Endothelial cell of umbilical vein (primary cell): ENCODE measurements at regions not wholly inside any gene's neighbourhood (a gene's known extent, or its start where the extent isn't known, plus 50 kb on each side); places are given as distances from the start of the nearest gene placed in this dataset.

Source experiments
- BruUV-seq: library from RNA; stranded (reverse); fragments of 400-500 nt; replicated peaks from 2 replicates; lab custom pipeline; 2021; lab: Mats Ljungman, UMichigan
- CTCF ChIA-PET: fragments of 300-600, 350-600 bp; sonication (Branson Sonifier 250); formaldehyde crosslinking; loops from one replicate; lab custom pipeline; 2021; ENCODE audit warnings: antibody characterized with exemption, inconsistent platforms; lab: Charles Lee
- POLR2A ChIA-PET: fragments of 300-600, 350-600 bp; sonication (Branson Sonifier 250); formaldehyde crosslinking; loops from one replicate; lab custom pipeline; 2021; ENCODE audit warnings: antibody characterized with exemption, inconsistent platforms; lab: Charles Lee
- DNase-seq: peaks from one replicate; pipeline ENCODE4 v3.0.0-alpha.2; 2011; ENCODE audit warnings: low read depth, low spot score
- FAIRE-seq: peaks from 2 replicates; lab custom pipeline; 2011; peaks lifted over from hg19 to GRCh38; lab: Jason Lieb, UNC
- H2AFZ ChIP-seq: 2 replicates; pipeline ENCODE4 v1.6.0; 2012; ENCODE audit warnings: low read depth, low read length, control low read depth, inconsistent platforms
- H3K27ac ChIP-seq: 2 replicates; pipeline ENCODE4 v1.5.1; 2011; ENCODE audit warnings: low read depth, mild to moderate bottlenecking, control low read depth, low read length, moderate library complexity; ENCODE audit not compliant: insufficient read depth
- H3K27me3 ChIP-seq, 2 experiments: 2 replicates each; pipeline versions ENCODE4 v1.6.0 to v1.6.1; 2011; ENCODE audit warnings: low read length in 2 of 2, mixed read lengths in 1 of 2; ENCODE audit not compliant: control insufficient read depth in 2 of 2, insufficient read depth in 2 of 2
- H3K36me3 ChIP-seq, 2 experiments: 2 replicates in 1 of 2; 3 replicates in 1 of 2; pipeline ENCODE4 v1.5.1; 2011; ENCODE audit warnings: low read length in 2 of 2, mild to moderate bottlenecking in 1 of 2, moderate library complexity in 1 of 2; ENCODE audit not compliant: control insufficient read depth in 2 of 2, insufficient read depth in 2 of 2; ENCODE audit errors: extremely low read depth in 1 of 2
- H3K4me1 ChIP-seq: 3 replicates; pipeline ENCODE4 v1.5.1; 2011; ENCODE audit warnings: mild to moderate bottlenecking, low read length; ENCODE audit not compliant: control insufficient read depth, insufficient read depth; ENCODE audit errors: extremely low read depth
- H3K4me2 ChIP-seq: 2 replicates; pipeline ENCODE4 v1.6.1; 2011; ENCODE audit warnings: low read length, control low read depth, mixed read lengths; ENCODE audit not compliant: insufficient read depth
- H3K4me3 ChIP-seq, 3 experiments: fragments of 200-600 bp in 1 of 3; sonication (generic), shearing (Covaris generic) in 1 of 3; replicated peaks in 1 of 3; 2 replicates each; pipeline ENCODE4 v1.5.1; 2011 to 2016; ENCODE audit warnings: control low read depth in 3 of 3, low read length in 3 of 3, mild to moderate bottlenecking in 2 of 3, inconsistent platforms in 1 of 3, low read depth in 1 of 3, moderate library complexity in 1 of 3; ENCODE audit not compliant: insufficient read depth in 1 of 3
- H3K79me2 ChIP-seq: 2 replicates; pipeline ENCODE4 v1.6.0; 2012; ENCODE audit warnings: low read length, inconsistent platforms; ENCODE audit not compliant: control insufficient read depth, insufficient read depth
- H3K9ac ChIP-seq: replicated peaks from 2 replicates; pipeline ENCODE3; 2011; ENCODE audit warnings: low read length, control low read depth; ENCODE audit not compliant: insufficient read depth; ENCODE audit errors: extremely low read depth
- H3K9me1 ChIP-seq: replicated peaks from 3 replicates; pipeline ENCODE4 v1.6.0; 2011; ENCODE audit warnings: mild to moderate bottlenecking, low read length; ENCODE audit not compliant: control insufficient read depth, insufficient read depth; ENCODE audit errors: extremely low read depth
- H3K9me3 ChIP-seq: replicated peaks from 2 replicates; pipeline ENCODE4 v1.5.1; 2012; ENCODE audit warnings: low read length, inconsistent platforms; ENCODE audit not compliant: control insufficient read depth, insufficient read depth
- H4K20me1 ChIP-seq: replicated peaks from 2 replicates; pipeline ENCODE3; 2011; ENCODE audit warnings: mild to moderate bottlenecking, low read length; ENCODE audit not compliant: control insufficient read depth, insufficient read depth; ENCODE audit errors: extremely low read depth
- EZH2 ChIP-seq: IDR thresholded peaks from 2 replicates; pipeline ENCODE4 v1.6.1; 2012; ENCODE audit warnings: borderline replicate concordance, low read depth, mild to moderate bottlenecking, moderate library complexity, low read length, inconsistent platforms; ENCODE audit not compliant: severe bottlenecking
- FOS ChIP-seq: IDR thresholded peaks from 2 replicates; pipeline ENCODE4 v1.6.1; 2011; ENCODE audit warnings: mild to moderate bottlenecking, low read length, moderate library complexity, borderline replicate concordance; ENCODE audit not compliant: insufficient read depth
- GATA2 ChIP-seq: IDR thresholded peaks from 2 replicates; pipeline ENCODE4 v1.7.0; 2011; ENCODE audit warnings: low read depth, mild to moderate bottlenecking, moderate library complexity, mixed read lengths, low read length; ENCODE audit not compliant: insufficient read length, insufficient read depth
- JUN ChIP-seq: IDR thresholded peaks from 2 replicates; pipeline ENCODE4 v1.6.1; 2011; ENCODE audit warnings: borderline replicate concordance, low read depth; ENCODE audit not compliant: insufficient read length, insufficient read depth
- MYC ChIP-seq: IDR thresholded peaks from one replicate; pipeline ENCODE4 v1.6.1; 2011; ENCODE audit warnings: mild to moderate bottlenecking, low read depth, low read length
- POLR2A ChIP-seq: IDR thresholded peaks from 2 replicates; pipeline ENCODE4 v1.6.1; 2012; ENCODE audit warnings: low read depth, mild to moderate bottlenecking, control low read depth, low read length
- POLR2AphosphoS5 ChIP-seq: IDR thresholded peaks from 2 replicates; pipeline ENCODE4 v1.6.1; 2012; ENCODE audit warnings: low read depth, mild to moderate bottlenecking, control low read depth, low read length, moderate library complexity; ENCODE audit not compliant: insufficient read depth
- dilution Hi-C: fragments of 300-500 bp; cut with MboI; formaldehyde crosslinking; loops from one replicate; pipeline ENCODE4 v1.15.0; 2019; ENCODE audit warnings: low sequenced_read_pairs; ENCODE audit not compliant: extremely low pct_ligation_motif_present
- intact Hi-C: fragments of 100-400 bp; cut with micrococcal nuclease; formaldehyde crosslinking; loops from one replicate; pipeline ENCODE4 v1.10.0; 2022
- TF ChIP-seq, protein P1 (sequence below), 2 donors: IDR thresholded peaks; 1 replicate in 1 of 2; 2 replicates in 1 of 2; pipeline ENCODE4 v1.5.1; 2011; ENCODE audit warnings: low read length in 2 of 2, mild to moderate bottlenecking in 2 of 2, moderate library complexity in 2 of 2, control low read depth in 1 of 2, inconsistent platforms in 1 of 2, low read depth in 1 of 2; ENCODE audit not compliant: insufficient read depth in 1 of 2; ENCODE audit errors: extremely low read depth in 1 of 2
- TF ChIP-seq, protein P2 (sequence below): IDR thresholded peaks from 2 replicates; pipeline ENCODE4 v1.6.1; 2011; ENCODE audit not compliant: insufficient read depth, insufficient read length

DNA sequence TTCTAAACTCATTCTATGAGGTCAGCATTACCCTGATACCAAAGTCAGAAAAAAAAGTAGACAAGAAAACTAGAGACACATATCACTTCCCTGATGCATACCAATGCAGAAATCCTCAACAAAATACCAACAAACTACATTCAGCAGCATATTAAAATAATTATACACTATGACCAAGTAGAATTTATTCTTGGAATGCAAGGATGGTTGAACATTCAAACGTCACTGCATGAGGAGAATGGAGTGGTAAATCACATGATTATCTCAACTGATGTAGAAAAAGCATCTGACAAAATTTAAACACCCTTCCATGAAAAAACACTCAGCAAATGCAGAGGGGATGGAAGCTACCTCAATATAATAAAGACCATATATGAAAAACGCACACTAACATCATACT is 155.0 kb upstream of the KCNJ18 start:
- Histone ChIP-seq H3K9me1 (no peaks in the 10 kb centered on the region), H2AFZ (no peak overlapping the region), H3K27me3 (no peaks in the 10 kb centered on the region), H3K36me3 (peaks cover 2 to 9% of the 10 kb centered on the region in 2 experiments), H3K27ac (no peak overlapping the region), H3K4me3 (no peak overlapping the region), H3K4me1 (no peaks in the 10 kb centered on the region), H3K79me2 (peaks cover 10% of the 10 kb centered on the region), H4K20me1 (no peaks in the 10 kb centered on the region), H3K4me2 (no peak overlapping the region), H3K9me3 (no peaks in the 10 kb centered on the region), H3K9ac (no peak overlapping the region)
- FAIRE-seq, result no peak
- no TSS peak for BruUV-seq
- intact Hi-C loops (no loop called here), dilution Hi-C loops (no loop called here)
- DNase-seq, result no peak
- ChIA-PET POLR2A (no interaction called here), CTCF (no interaction called here)
- TF ChIP-seq, protein P1, sequence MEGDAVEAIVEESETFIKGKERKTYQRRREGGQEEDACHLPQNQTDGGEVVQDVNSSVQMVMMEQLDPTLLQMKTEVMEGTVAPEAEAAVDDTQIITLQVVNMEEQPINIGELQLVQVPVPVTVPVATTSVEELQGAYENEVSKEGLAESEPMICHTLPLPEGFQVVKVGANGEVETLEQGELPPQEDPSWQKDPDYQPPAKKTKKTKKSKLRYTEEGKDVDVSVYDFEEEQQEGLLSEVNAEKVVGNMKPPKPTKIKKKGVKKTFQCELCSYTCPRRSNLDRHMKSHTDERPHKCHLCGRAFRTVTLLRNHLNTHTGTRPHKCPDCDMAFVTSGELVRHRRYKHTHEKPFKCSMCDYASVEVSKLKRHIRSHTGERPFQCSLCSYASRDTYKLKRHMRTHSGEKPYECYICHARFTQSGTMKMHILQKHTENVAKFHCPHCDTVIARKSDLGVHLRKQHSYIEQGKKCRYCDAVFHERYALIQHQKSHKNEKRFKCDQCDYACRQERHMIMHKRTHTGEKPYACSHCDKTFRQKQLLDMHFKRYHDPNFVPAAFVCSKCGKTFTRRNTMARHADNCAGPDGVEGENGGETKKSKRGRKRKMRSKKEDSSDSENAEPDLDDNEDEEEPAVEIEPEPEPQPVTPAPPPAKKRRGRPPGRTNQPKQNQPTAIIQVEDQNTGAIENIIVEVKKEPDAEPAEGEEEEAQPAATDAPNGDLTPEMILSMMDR (IDR thresholded peaks at IDR 0.05; ENCODE audit: extremely low read depth in 1 of 2, insufficient read depth in 1 of 2, low read depth in 1 of 2, low read length in 2 of 2), result no peak
- TF ChIP-seq FOS (no peak), MYC (no peak), POLR2AphosphoS5 (no peak), JUN (no peak), GATA2 (no peak), POLR2A (no peak), EZH2 (no peak)
- TF ChIP-seq, protein P2, sequence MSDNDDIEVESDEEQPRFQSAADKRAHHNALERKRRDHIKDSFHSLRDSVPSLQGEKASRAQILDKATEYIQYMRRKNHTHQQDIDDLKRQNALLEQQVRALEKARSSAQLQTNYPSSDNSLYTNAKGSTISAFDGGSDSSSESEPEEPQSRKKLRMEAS, result no peak
